LNCaP clone FGC (cell line): ENCODE measurements at regions not wholly inside any gene's neighbourhood (a gene's known extent, or its start where the extent isn't known, plus 50 kb on each side); places are given as distances from the start of the nearest gene placed in this dataset.

Source experiments
- DNase-seq: peaks from one replicate; pipeline ENCODE4 v3.0.0-alpha.2; 2011; ENCODE audit warnings: low read depth
- H3K4me3 ChIP-seq: 2 replicates; pipeline ENCODE4 v1.5.1; 2011; ENCODE audit warnings: mild to moderate bottlenecking, low read depth, low read length, control low read depth
- CTCF ChIP-seq: IDR thresholded peaks from 2 replicates; pipeline ENCODE4 v1.5.1; 2012; ENCODE audit warnings: mild to moderate bottlenecking; ENCODE audit not compliant: control insufficient read depth, insufficient read depth; ENCODE audit errors: extremely low read depth

GRCh38 chr2:134193006-134193405 is 60.9 kb upstream of the MGAT5 start:
- no peak overlapping the region for H3K4me3 ChIP-seq
- no peak for DNase-seq
- TF ChIP-seq CTCF = no peak

- DNase-seq = no peak
- no peak for TF ChIP-seq CTCF
- H3K4me3 ChIP-seq = no peak overlapping the region
Observed at GRCh38 chr2:134194519-134194918, 59.4 kb upstream of the MGAT5 start.

- no peak for TF ChIP-seq CTCF
- DNase-seq = no peak
- no peak overlapping the region for H3K4me3 ChIP-seq
Observed at GRCh38 chr2:134195341-134195740, 58.5 kb upstream of the MGAT5 start.

GRCh38 chr2:134197445-134197844 is 56.4 kb upstream of the MGAT5 start:
- DNase-seq = no peak
- H3K4me3 ChIP-seq = no peak overlapping the region
- no peak for TF ChIP-seq CTCF

- DNase-seq = no peak
- no peak for TF ChIP-seq CTCF
- H3K4me3 ChIP-seq = no peak overlapping the region
Observed at GRCh38 chr2:134198006-134198634, 55.8 kb upstream of the MGAT5 start.

- no peak for TF ChIP-seq CTCF
- no peak overlapping the region for H3K4me3 ChIP-seq
- no peak for DNase-seq
Observed at GRCh38 chr2:134199123-134199522, 54.7 kb upstream of the MGAT5 start.

GRCh38 chr2:134200036-134200618 is 53.7 kb upstream of the MGAT5 start:
- TF ChIP-seq CTCF = no peak
- H3K4me3 ChIP-seq = no peak overlapping the region
- no peak for DNase-seq
